HG02798 (cell line): ENCODE measurements at regions not wholly inside any gene's neighbourhood (a gene's known extent, or its start where the extent isn't known, plus 50 kb on each side); places are given as distances from the start of the nearest gene placed in this dataset.
"Not testable (repeated sequence)": the region's sequence is repeated elsewhere in the genome, so short reads cannot be mapped to it uniquely, and the experiment has no call there.

Experiments
- ATAC-seq: cut with Tn5 transposase; IDR thresholded peaks from one replicate; pipeline ENCODE4 v1.9.1; 2021; ENCODE audit warnings: mild to moderate bottlenecking; ENCODE audit not compliant: unreplicated experiment, poor library complexity

- ATAC-seq, result no peak
Observed at GRCh38 chr2:75390169-75390568, 170.6 kb downstream of the EVA1A start.

GRCh38 chr2:75389271-75389670, 171.5 kb downstream of the EVA1A start:
- no peak for ATAC-seq

DNA sequence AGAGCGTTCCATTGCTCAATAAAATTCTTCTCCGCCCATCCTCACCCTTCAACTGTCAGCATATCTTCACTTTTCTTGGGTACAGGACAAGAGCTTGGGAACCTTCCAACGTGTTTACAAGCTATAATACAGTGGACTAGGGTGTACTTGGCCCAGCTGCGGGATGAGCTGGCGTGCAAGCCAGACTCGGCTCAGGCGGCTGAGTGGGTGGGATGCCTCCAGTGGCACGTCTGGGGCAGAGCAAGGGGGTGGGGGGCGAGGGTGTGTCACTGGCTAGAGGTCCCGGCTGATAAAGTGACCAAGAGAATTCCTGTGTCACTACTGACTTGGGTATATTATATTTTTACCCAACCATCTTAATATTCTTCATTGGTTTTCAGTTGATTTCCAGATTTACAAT, 179.7 kb downstream of the EVA1A start:
- ATAC-seq, result no peak

DNA sequence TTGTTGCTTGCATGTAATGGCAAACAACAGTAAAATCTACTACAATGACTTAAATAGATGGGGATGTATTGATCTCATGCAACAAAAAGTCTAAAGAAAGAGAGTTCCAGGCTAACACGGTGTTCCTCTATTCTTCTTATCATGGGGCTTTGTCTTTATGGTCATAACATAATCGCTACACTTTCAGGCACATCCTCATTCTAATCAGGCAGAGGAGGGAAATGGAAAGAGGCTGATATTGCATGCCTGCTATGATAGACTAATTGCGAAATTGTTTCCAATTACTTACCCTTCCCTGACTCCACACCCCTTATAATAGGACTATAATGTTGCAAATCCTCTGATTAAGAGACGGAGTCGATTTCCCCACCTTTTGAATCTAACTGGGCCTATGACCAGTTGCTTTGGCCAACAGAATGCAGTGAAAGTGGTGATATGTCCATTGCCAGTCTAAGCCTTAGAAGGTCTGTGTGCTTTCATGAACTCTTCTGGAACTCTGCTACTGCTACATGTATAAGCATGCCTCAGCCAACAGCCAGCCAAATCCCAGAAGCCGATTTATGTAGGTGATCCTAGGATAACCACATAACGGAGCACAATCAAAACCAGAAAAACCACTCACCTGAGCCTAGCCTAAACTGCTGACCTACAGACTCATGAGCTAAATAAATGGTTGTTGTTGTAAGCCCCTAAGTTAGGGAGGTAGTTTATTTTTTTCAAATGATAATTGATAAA, 180.3 kb upstream of the TACR1 start:
- ATAC-seq, result no peak

- no peak for ATAC-seq
Observed at GRCh38 chr2:75375646-75376582, 176.6 kb upstream of the TACR1 start.

DNA sequence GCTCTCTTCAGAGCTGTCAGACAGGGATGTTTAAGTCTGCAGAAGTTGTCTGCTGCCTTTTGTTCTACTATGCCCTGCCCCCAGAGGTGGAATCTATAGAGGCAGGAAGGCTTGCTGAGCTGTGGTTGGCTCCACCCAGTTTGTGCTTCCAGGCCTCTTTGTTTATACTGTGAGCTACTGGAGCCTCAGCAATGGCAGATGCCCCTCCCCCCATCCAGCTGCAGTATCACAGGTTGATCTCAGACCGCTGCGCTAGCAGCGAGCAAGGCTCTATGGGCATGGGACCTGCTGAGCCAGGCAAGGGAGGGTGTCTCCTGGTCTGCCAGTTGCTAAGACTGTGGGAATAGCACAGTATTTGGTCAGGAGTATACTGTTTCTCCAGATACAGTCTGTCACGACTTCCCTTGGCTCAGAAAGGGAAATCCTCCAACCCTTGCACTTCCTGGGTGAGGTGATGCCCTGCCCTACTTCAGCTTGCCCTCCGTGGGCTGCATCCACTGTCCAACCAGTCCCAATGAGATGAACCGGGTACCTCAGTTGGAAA, 175.2 kb upstream of the TACR1 start:
- not testable (repeated sequence) for ATAC-seq

GRCh38 chr2:75367401-75367800, 168.1 kb upstream of the TACR1 start:
- no peak for ATAC-seq

- ATAC-seq, result no peak
Observed at GRCh38 chr2:75361486-75361885, 162.2 kb upstream of the TACR1 start.

GRCh38 chr2:75360945-75361344, 161.6 kb upstream of the TACR1 start:
- no peak for ATAC-seq

- no peak for ATAC-seq
Observed at GRCh38 chr2:75356865-75357264, 157.5 kb upstream of the TACR1 start.

DNA sequence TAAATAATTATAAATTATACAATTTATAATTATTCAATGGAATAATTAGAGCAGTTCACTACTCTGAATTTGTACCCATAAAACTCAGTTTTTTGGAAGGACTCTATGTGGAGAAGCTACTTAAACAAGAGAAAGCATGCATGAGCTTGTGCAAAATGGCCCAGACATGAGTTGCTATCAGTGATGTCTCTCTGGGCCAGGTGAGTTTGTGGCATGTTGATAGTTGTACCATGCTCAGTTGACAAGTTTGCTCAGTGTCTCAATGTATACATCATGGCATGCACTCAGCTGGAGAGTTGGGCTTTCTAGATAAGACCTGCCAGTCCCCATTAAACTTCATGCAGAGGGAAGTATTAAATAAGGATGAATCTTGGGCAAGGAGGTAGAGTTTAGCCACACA, 153.8 kb upstream of the TACR1 start:
- no peak for ATAC-seq

DNA sequence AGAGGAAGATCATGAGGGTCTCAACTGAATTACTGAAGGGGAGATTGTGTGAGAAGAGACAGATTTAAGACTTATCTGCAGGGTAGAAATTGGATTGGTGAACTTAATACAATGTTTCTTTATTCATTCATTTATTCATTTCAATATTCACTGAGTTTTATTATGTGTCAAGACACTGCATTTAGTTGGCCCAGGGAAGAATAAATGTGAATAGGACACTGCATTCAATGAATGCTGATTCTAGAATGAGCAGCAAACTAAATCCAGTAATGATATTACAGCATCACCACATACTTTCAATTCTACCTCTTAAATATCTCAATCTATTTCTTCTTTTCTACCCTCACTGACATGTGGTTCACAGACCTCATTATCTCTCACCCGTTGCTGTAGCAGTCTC, 149.0 kb upstream of the TACR1 start:
- ATAC-seq, result no peak

DNA sequence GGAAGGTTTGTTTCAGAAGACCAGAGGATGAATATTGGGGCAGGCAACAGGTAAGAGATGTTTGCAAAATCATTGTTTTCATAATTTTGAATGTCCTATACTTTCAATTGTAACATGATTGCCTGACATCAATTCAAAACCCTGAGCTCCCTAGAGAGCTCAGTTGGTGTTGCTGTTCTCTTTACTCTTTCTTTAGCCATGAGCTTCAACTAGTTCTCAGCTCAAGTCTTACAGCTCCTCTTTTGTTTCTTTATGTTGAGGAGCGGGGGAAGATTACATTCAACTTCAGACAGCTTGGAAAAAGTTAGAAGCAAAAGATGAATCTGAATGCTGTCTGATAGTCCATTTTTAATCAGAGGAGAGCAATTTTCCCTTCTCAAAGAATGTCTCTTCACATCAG, 144.8 kb upstream of the TACR1 start:
- no peak for ATAC-seq

DNA sequence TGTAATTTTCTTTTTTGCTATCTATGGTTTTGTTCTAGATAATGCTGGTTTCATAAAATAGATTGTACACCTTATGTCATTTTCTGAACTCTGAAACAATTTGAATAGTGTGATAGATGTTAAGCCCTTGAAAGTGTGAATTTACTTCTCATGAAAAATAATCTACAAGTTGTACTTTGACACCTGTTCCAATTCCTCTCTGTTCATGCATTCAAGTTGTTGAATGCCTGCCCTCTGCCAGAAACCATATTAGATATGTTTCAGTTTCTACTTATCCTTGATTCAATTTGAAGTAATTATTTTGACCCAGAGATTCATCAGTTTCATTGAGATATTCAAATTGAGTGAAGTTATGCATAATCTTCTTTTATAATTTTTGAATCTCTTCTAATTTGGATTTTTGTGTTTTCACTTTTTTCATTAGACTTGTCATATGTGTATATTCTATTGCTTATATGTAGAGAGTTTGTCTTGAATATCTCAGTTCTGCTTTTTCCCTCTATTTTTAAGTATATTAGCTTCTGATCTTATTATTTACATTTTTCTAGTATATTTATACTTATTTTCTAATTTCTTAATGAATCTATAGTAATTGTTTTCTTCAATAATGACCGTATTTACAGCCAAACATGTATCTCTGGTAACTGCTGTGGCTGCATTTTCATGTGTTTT, 143.3 kb upstream of the TACR1 start:
- peak; percentile 80 for ATAC-seq

GRCh38 chr2:75340560-75340959, 141.2 kb upstream of the TACR1 start:
- ATAC-seq, result no peak

DNA sequence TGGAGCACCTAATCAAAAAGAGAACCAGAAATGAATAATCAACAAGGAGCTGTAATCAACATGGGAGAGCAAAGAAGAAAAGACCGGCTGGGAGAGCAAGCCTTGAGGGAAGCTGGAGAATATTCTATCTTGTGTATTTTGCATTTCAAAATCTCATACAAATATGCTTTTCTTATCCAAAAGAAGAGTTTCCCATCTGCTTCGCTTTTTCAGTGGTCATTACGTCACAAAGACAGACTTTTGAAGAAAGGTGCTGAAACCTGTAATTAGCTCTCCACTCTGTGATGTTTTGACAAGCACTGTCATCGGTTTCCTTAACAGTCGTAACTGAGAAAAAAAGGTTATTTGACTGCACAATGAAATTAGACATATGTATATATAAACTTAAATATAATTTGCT, 139.1 kb upstream of the TACR1 start:
- no peak for ATAC-seq

GRCh38 chr2:75337619-75338018, 138.3 kb upstream of the TACR1 start:
- ATAC-seq, result no peak

- no peak for ATAC-seq
Observed at GRCh38 chr2:75337016-75337415, 137.7 kb upstream of the TACR1 start.

GRCh38 chr2:75336451-75336850, 137.1 kb upstream of the TACR1 start:
- no peak for ATAC-seq

DNA sequence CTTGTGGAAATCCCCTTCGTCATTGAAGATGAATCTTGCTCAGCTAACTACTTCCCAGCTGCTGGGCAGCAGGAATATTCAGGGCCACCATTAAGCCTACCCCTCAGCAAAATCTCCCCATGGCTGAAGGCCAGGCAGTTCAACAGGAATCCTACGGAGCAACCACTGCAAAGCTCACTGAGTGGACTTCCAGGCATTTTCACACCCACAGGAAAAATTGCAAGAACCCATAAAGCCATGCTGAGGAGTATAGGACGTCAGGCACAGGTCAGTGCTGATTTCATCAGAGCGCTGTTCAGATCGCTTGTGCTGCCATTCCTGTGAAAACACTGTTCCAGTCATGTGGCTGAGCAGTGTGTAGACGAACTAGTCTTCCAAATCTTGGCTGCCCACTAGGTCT, 134.8 kb upstream of the TACR1 start:
- no peak for ATAC-seq

DNA sequence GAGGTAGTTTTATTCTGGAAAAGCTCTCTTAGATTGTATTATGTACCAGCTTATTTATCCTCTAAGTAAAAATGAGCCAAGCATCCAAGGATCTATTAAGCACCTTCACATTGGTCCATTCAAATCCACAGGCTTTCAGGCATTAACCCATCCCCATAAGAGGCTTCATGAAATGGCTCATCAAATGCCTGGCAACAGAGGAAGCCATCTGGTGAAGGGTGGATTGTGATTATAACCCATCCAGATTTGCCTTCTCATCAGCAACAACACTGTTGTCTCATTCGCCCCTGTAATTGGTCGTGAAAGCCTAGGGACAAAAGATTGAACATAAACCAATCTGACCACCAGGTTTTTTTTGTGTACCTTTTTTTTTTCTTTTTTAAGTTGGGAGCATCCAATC, 134.3 kb upstream of the TACR1 start:
- ATAC-seq, result no peak
